ENCODE measurements at regions not wholly inside any gene's neighbourhood (a gene's known extent, or its start where the extent isn't known, plus 50 kb on each side); places are given as distances from the start of the nearest gene placed in this dataset.

DNA sequence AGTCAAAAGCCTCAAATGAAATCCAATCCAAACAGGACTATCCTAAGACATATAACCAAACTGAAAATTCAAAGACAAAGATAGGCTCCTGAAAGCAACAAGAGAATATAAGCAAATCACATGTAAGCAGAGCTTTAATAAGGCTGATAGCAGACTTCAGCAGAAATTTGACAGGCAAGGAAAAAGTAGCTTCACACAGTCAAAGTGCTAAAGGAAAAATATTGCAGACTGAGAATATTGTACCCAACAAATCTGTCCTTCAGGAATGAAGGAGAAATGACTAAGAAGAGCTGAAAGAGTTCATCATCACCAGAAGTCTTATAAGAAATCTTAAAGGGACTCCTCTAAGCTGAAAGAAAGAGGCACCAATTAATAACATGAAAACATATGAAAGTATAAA, 150.0 kb downstream of the EVA1A start:
- peaks cover 22% of the 10 kb centered on the region for H3K9me3 Mint-ChIP-seq
- DNase-seq (ENCODE audit: low spot score) (no peak), ATAC-seq (no peak)
- H3K36me3 Mint-ChIP-seq, result peaks cover 8% of the 10 kb centered on the region; the same call in 1 of the 2 replicates
- TF ChIP-seq ZNF416 (CRISPR knock-in tag; IDR thresholded peaks at IDR 0.05), result no peak
- TF ChIP-seq MYBL2 (CRISPR knock-in tag; IDR thresholded peaks at IDR 0.05), result no peak
- no peak for TF ChIP-seq TP53 (CRISPR knock-in tag; IDR thresholded peaks at IDR 0.05)
- no peak for TF ChIP-seq USF1 (CRISPR knock-in tag; IDR thresholded peaks at IDR 0.05)
- TF ChIP-seq PREB (CRISPR knock-in tag; IDR thresholded peaks at IDR 0.05; ENCODE audit: borderline replicate concordance), result no peak
- no peak for TF ChIP-seq EMX1 (CRISPR knock-in tag; IDR thresholded peaks at IDR 0.05)
- no peak for TF ChIP-seq NFATC4 (CRISPR knock-in tag; IDR thresholded peaks at IDR 0.05)
- no peak for TF ChIP-seq KAT7 (CRISPR knock-in tag; IDR thresholded peaks at IDR 0.05; ENCODE audit: borderline replicate concordance)
- TF ChIP-seq, protein P1, sequence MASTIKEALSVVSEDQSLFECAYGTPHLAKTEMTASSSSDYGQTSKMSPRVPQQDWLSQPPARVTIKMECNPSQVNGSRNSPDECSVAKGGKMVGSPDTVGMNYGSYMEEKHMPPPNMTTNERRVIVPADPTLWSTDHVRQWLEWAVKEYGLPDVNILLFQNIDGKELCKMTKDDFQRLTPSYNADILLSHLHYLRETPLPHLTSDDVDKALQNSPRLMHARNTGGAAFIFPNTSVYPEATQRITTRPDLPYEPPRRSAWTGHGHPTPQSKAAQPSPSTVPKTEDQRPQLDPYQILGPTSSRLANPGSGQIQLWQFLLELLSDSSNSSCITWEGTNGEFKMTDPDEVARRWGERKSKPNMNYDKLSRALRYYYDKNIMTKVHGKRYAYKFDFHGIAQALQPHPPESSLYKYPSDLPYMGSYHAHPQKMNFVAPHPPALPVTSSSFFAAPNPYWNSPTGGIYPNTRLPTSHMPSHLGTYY (CRISPR knock-in tag; IDR thresholded peaks at IDR 0.05), result no peak
- TF ChIP-seq ZNF121 (CRISPR knock-in tag; IDR thresholded peaks at IDR 0.05), result no peak
- TF ChIP-seq, protein P2, sequence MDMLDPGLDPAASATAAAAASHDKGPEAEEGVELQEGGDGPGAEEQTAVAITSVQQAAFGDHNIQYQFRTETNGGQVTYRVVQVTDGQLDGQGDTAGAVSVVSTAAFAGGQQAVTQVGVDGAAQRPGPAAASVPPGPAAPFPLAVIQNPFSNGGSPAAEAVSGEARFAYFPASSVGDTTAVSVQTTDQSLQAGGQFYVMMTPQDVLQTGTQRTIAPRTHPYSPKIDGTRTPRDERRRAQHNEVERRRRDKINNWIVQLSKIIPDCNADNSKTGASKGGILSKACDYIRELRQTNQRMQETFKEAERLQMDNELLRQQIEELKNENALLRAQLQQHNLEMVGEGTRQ (CRISPR knock-in tag; IDR thresholded peaks at IDR 0.05), result no peak
- TF ChIP-seq SOX15 (CRISPR knock-in tag; IDR thresholded peaks at IDR 0.05), result no peak
- TF ChIP-seq RORB (CRISPR knock-in tag; IDR thresholded peaks at IDR 0.05), result no peak
- no peak for TF ChIP-seq TCF7 (CRISPR knock-in tag; IDR thresholded peaks at IDR 0.05; ENCODE audit: low read depth)
- no peak for TF ChIP-seq FOXK1 (CRISPR knock-in tag; IDR thresholded peaks at IDR 0.05)
- TF ChIP-seq RELA (CRISPR knock-in tag; IDR thresholded peaks at IDR 0.05; ENCODE audit: borderline replicate concordance), result no peak
- no peak for TF ChIP-seq SMAD3 (CRISPR knock-in tag; IDR thresholded peaks at IDR 0.05; ENCODE audit: borderline replicate concordance)
- TF ChIP-seq, protein P3, sequence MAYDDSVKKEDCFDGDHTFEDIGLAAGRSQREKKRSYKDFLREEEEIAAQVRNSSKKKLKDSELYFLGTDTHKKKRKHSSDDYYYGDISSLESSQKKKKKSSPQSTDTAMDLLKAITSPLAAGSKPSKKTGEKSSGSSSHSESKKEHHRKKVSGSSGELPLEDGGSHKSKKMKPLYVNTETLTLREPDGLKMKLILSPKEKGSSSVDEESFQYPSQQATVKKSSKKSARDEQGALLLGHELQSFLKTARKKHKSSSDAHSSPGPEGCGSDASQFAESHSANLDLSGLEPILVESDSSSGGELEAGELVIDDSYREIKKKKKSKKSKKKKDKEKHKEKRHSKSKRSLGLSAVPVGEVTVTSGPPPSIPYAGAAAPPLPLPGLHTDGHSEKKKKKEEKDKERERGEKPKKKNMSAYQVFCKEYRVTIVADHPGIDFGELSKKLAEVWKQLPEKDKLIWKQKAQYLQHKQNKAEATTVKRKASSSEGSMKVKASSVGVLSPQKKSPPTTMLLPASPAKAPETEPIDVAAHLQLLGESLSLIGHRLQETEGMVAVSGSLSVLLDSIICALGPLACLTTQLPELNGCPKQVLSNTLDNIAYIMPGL (CRISPR knock-in tag; IDR thresholded peaks at IDR 0.05), result no peak
- H3K27me3 Mint-ChIP-seq (ENCODE audit: low read depth), result no peaks in the 10 kb centered on the region; the same call in 1 of the 2 replicates
- no peak overlapping the region for H3K27ac Mint-ChIP-seq
- ChIA-PET POLR2A (no interaction called here), CTCF (no interaction called here)
- H3K4me1 Mint-ChIP-seq, result peaks cover 10% of the 10 kb centered on the region
- H3K4me3 Mint-ChIP-seq, result no peak overlapping the region

DNA sequence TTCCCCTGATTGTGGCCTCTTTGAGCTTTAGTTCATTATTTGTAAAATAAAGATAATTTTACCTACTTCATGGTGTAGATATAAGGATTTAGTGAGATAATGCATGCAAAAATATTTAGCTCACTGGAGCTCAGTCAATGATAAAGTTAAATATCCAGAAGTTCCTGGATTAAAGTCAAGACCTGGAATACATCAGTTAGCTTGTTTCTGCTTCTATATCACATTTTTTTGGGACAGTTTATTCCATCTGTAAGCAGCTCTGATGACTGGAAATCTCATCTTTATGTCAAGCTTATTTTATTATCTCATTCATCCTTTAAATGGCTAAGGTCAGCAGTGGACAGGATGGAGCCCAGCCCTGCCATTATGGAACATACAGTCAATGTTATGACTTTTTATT, 152.0 kb downstream of the EVA1A start:
- Mint-ChIP-seq H3K4me3 (no peak overlapping the region), H3K4me1 (peaks cover 26% of the 10 kb centered on the region), H3K9me3 (peaks cover 22% of the 10 kb centered on the region), H3K36me3 (peaks cover 8% of the 10 kb centered on the region; the same call in 1 of the 2 replicates), H3K27ac (no peak overlapping the region), H3K27me3 (ENCODE audit: low read depth) (no peaks in the 10 kb centered on the region; the same call in 1 of the 2 replicates)
- ChIA-PET POLR2A (no interaction called here), CTCF (interaction anchor here (0.7 to 1.1 kb wide), 3 partner anchors 93 to 219 kb away, joined by 3 read pairs; no protein-coding TSS in a partner anchor)
- DNase-seq (ENCODE audit: low spot score), result no peak
- no peak for ATAC-seq
- no peak for TF ChIP-seq STAT6 (CRISPR knock-in tag; conservative IDR thresholded peaks at IDR 0.05; ENCODE audit: low read depth)
- no peak for TF ChIP-seq CDX4 (CRISPR knock-in tag; IDR thresholded peaks at IDR 0.05; ENCODE audit: borderline replicate concordance)
- TF ChIP-seq PREB (CRISPR knock-in tag; IDR thresholded peaks at IDR 0.05; ENCODE audit: borderline replicate concordance), result no peak
- TF ChIP-seq, protein P4, sequence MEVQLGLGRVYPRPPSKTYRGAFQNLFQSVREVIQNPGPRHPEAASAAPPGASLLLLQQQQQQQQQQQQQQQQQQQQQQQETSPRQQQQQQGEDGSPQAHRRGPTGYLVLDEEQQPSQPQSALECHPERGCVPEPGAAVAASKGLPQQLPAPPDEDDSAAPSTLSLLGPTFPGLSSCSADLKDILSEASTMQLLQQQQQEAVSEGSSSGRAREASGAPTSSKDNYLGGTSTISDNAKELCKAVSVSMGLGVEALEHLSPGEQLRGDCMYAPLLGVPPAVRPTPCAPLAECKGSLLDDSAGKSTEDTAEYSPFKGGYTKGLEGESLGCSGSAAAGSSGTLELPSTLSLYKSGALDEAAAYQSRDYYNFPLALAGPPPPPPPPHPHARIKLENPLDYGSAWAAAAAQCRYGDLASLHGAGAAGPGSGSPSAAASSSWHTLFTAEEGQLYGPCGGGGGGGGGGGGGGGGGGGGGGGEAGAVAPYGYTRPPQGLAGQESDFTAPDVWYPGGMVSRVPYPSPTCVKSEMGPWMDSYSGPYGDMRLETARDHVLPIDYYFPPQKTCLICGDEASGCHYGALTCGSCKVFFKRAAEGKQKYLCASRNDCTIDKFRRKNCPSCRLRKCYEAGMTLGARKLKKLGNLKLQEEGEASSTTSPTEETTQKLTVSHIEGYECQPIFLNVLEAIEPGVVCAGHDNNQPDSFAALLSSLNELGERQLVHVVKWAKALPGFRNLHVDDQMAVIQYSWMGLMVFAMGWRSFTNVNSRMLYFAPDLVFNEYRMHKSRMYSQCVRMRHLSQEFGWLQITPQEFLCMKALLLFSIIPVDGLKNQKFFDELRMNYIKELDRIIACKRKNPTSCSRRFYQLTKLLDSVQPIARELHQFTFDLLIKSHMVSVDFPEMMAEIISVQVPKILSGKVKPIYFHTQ (CRISPR knock-in tag; IDR thresholded peaks at IDR 0.05), result no peak
- TF ChIP-seq NFYB (CRISPR knock-in tag; conservative IDR thresholded peaks at IDR 0.05; ENCODE audit: low read depth), result no peak
